Effector memory CD4-positive, alpha-beta T cell (primary cell): ENCODE measurements at regions not wholly inside any gene's neighbourhood (a gene's known extent, or its start where the extent isn't known, plus 50 kb on each side); places are given as distances from the start of the nearest gene placed in this dataset.
"Not testable (repeated sequence)": the region's sequence is repeated elsewhere in the genome, so short reads cannot be mapped to it uniquely, and the experiment has no call there.

Experiments
- DNase-seq, 3 donors: peaks; one replicate each; pipeline ENCODE4 v3.0.0-alpha.2; 2020
- H3K27ac ChIP-seq: 2 replicates; pipeline ENCODE4 v1.7.0; 2013; ENCODE audit warnings: mild to moderate bottlenecking, low read length, moderate library complexity; ENCODE audit not compliant: insufficient read depth, poor library complexity, severe bottlenecking
- H3K27me3 ChIP-seq: replicated peaks from 2 replicates; pipeline ENCODE4 v1.7.0; 2013; ENCODE audit warnings: mild to moderate bottlenecking, low read length; ENCODE audit not compliant: insufficient read depth, control insufficient read depth, poor library complexity, severe bottlenecking
- H3K36me3 ChIP-seq: 2 replicates; pipeline ENCODE4 v1.7.0; 2013; ENCODE audit warnings: mild to moderate bottlenecking, low read length, moderate library complexity; ENCODE audit not compliant: control insufficient read depth, insufficient read depth
- H3K4me1 ChIP-seq: 2 replicates; pipeline ENCODE4 v1.7.0; 2013; ENCODE audit warnings: low read length, mild to moderate bottlenecking; ENCODE audit not compliant: control insufficient read depth, insufficient read depth, poor library complexity, severe bottlenecking
- H3K4me3 ChIP-seq: 2 replicates; pipeline ENCODE4 v1.7.0; 2013; ENCODE audit warnings: low read length, low read depth, mild to moderate bottlenecking; ENCODE audit not compliant: insufficient read depth, poor library complexity, severe bottlenecking
- H3K9me3 ChIP-seq: 2 replicates; pipeline ENCODE4 v1.7.0; 2013; ENCODE audit warnings: mild to moderate bottlenecking, low read length, moderate library complexity; ENCODE audit not compliant: control insufficient read depth

DNA sequence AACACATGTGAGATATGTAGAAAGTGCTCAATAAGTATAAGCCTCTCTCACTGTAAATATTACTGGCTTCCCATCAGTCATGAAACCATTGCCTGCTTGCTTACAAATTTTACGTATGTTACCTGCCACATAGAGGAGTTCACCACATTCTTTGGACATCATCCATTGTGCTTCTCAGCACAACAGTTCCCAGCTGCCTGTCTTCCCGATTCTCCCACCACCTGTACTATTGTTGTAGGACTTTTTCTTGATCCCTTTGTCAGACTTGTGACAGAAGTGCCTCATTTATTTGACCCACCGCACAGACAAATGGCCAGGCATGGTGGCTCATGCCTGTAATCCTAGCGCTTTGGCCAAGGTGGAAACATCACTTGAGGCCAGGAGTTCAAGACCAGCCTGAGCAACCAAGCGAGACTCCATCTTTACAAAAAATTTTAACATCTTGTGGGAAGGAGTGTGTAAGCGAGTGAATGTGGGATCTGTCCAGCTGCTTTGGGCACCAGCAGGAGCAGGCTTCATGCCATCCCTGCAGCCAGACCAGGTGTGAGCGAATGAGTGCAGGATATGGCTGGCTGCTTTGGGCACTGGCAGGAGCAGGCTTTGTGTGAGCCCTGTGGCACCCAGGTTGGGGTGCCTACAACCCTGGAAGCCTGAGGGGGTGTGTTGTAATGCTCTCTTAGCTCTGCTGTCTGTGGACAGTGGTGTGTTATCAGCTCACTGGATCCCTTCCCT, 139.9 kb upstream of the ELL2 start:
- no peak for DNase-seq
- H3K27me3 ChIP-seq: no peaks in the 10 kb centered on the region
- H3K4me3 ChIP-seq: no peak overlapping the region
- H3K27ac ChIP-seq: no peak overlapping the region
- H3K9me3 ChIP-seq: no peaks in the 10 kb centered on the region
- H3K36me3 ChIP-seq: no peaks in the 10 kb centered on the region
- H3K4me1 ChIP-seq: no peaks in the 10 kb centered on the region

DNA sequence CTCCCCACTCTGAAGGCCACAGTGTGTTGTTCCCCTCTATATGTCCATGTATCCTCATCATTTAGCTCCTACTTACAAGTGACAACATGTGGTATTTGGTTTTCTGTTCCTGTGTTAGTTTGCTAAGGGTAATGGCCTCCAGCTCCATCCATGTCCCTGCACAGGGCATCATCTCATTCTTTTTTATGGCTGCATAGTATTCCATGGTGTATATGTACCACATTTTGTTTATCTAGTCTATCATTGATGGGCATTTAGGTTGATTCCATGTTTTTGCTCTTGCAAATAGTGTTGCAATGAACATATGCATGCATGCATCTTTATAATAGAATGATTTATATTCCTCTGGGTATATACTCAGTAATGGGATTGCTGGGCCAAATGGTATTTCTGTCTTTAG, 135.8 kb upstream of the ELL2 start:
- H3K27ac ChIP-seq, H3K36me3 ChIP-seq, H3K4me3 ChIP-seq, H3K4me1 ChIP-seq, H3K27me3 ChIP-seq, H3K9me3 ChIP-seq, DNase-seq: not testable (repeated sequence)

DNA sequence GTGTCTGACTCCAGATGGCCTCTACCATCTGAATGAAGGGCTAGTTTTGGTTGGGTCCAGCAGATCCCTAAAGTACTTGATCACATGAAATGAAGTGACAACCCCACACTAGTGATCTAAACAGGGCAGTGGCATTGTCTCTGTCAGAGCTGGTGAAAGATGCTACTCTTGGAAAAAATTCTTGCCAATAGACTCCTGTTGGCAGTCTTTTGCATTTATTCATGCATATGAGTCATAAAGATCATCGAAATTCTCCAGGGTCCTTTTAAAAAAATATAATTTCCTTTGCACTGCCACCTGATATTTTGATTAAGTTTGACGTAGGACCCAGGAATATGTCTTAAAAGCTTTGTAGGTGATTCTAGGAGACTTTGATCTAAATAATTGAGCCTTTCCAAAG, 135.1 kb upstream of the ELL2 start:
- Histone ChIP-seq H3K36me3 (no peaks in the 10 kb centered on the region), H3K4me1 (no peaks in the 10 kb centered on the region), H3K4me3 (no peak overlapping the region), H3K27me3 (no peaks in the 10 kb centered on the region), H3K9me3 (no peaks in the 10 kb centered on the region), H3K27ac (no peak overlapping the region)
- no peak for DNase-seq

- no peak overlapping the region for H3K27ac ChIP-seq
- DNase-seq: no peak
Measured at GRCh38 chr5:96094904-96095303, 133.3 kb upstream of the ELL2 start.

GRCh38 chr5:96093890-96094381, 132.3 kb upstream of the ELL2 start:
- no peaks in the 10 kb centered on the region for H3K4me1 ChIP-seq
- DNase-seq: no peak
- H3K27ac ChIP-seq: no peak overlapping the region

More at GRCh38 chr5:96094904-96095303, 133.3 kb upstream of the ELL2 start:
- no peak overlapping the region for H3K4me3 ChIP-seq
- no peaks in the 10 kb centered on the region for H3K27me3 ChIP-seq
- H3K4me1 ChIP-seq: no peaks in the 10 kb centered on the region
- H3K36me3 ChIP-seq: no peaks in the 10 kb centered on the region
- no peaks in the 10 kb centered on the region for H3K9me3 ChIP-seq

GRCh38 chr5:96093340-96093739, 131.7 kb upstream of the ELL2 start:
- H3K4me1 ChIP-seq: no peaks in the 10 kb centered on the region
- no peak overlapping the region for H3K4me3 ChIP-seq
- no peak for DNase-seq
- no peaks in the 10 kb centered on the region for H3K27me3 ChIP-seq
- no peak overlapping the region for H3K27ac ChIP-seq
- no peaks in the 10 kb centered on the region for H3K9me3 ChIP-seq
- no peaks in the 10 kb centered on the region for H3K36me3 ChIP-seq

More at GRCh38 chr5:96093890-96094381, 132.3 kb upstream of the ELL2 start:
- H3K36me3 ChIP-seq: no peaks in the 10 kb centered on the region
- H3K4me3 ChIP-seq: no peak overlapping the region
- no peaks in the 10 kb centered on the region for H3K27me3 ChIP-seq
- no peaks in the 10 kb centered on the region for H3K9me3 ChIP-seq

DNA sequence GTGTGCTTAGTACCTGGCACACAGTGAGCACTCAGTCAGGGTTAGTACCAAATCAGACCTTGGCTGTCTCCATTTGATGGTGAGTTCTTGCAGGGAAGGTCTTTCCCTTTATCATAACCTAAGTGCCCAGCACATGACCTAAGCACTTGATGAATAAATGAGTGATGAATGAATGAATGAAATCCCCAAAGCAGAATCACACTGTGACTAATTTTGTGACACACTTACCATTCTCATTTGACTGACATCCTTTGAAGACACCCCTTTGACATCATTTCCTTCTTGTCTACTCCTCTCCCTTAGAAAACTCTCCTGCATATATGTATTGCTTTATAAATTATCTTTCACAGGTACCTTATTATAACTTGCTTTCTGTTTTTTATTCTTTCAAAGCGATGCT, 130.2 kb upstream of the ELL2 start:
- Histone ChIP-seq H3K27me3 (no peaks in the 10 kb centered on the region), H3K27ac (no peak overlapping the region)
- DNase-seq: no peak

DNA sequence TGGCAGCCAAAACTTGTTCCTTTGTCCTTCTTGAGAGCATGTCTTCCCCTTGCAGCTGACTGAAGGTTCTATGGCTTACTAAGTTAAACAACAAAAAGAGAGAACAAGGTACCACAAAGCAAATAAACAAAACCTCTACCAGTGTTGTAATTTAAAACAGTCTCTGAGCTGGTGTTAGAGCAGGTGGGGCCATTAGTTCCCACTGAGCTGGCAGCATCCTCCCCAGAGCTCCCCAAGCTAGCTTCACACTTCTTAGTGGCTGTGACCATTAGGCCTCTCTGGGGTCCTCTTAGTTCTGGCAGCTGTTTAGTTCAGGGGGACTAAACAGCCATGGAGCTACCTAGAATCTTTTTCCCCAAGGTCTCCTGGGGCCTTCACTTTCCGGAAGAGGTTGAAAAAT, 128.6 kb upstream of the ELL2 start:
- H3K27me3 ChIP-seq: no peaks in the 10 kb centered on the region
- no peak overlapping the region for H3K27ac ChIP-seq
- no peaks in the 10 kb centered on the region for H3K9me3 ChIP-seq
- H3K4me1 ChIP-seq: no peaks in the 10 kb centered on the region
- no peaks in the 10 kb centered on the region for H3K36me3 ChIP-seq
- DNase-seq: no peak
- H3K4me3 ChIP-seq: no peak overlapping the region

More for the DNA sequence above, 130.2 kb upstream of the ELL2 start:
- Histone ChIP-seq H3K4me1 (no peaks in the 10 kb centered on the region), H3K36me3 (no peaks in the 10 kb centered on the region), H3K4me3 (no peak overlapping the region), H3K9me3 (no peaks in the 10 kb centered on the region)

DNA sequence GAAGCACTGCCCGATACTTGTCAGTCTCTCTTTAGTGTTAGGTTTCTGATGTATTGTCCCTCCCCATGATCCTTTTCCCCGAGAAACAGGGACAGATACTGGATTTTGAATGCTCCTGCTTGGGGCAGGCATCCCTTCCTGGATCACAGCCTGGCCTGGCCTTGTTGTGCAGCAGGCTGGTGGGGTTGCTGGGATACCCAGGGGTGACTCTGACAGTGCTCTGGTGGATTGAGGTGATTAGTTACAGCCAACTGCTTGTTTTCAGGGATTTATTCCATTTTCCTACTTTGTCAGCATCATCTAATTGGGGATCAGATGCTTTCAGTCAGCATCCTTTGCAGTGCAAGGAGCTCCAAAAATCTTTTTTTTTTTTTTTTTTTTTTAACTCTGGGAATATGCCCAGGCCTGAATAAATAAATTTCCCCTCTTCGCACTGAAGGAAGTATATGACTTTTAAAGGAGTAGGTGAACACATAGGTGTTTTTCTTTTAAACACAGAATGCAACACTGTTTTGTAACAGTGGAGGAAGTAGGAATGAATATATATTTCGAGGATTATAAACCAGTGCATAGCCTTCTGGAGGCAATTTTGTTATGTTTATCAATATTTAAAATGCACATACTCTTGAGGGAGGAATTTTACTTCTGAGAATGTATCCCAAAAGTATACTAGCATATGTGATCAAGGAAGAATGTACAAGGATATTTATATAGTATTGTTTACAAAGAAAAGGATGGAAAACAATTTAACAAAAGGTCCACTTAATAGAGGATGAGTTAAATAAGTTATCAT, 127.3 kb upstream of the ELL2 start:
- Histone ChIP-seq H3K9me3 (no peaks in the 10 kb centered on the region), H3K27ac (no peak overlapping the region), H3K4me3 (no peak overlapping the region), H3K36me3 (no peaks in the 10 kb centered on the region), H3K27me3 (no peaks in the 10 kb centered on the region), H3K4me1 (no peaks in the 10 kb centered on the region)
- DNase-seq: no peak

GRCh38 chr5:96087939-96088338, 126.3 kb upstream of the ELL2 start:
- H3K36me3 ChIP-seq: no peaks in the 10 kb centered on the region
- no peak overlapping the region for H3K27ac ChIP-seq
- no peaks in the 10 kb centered on the region for H3K4me1 ChIP-seq
- DNase-seq: no peak
- no peak overlapping the region for H3K4me3 ChIP-seq
- no peaks in the 10 kb centered on the region for H3K9me3 ChIP-seq
- no peaks in the 10 kb centered on the region for H3K27me3 ChIP-seq
